DND-41 (cell line): ENCODE measurements at regions not wholly inside any gene's neighbourhood (a gene's known extent, or its start where the extent isn't known, plus 50 kb on each side); places are given as distances from the start of the nearest gene placed in this dataset.

Source experiments
- ATAC-seq: fragments of 200-7000 bp; cut with Tn5 transposase; 3 replicates; pipeline ENCODE4 v1.9.1; 2021; ENCODE audit warnings: low read depth; ENCODE audit not compliant: insufficient read depth
- DNase-seq: peaks from one replicate; pipeline ENCODE4 v3.0.0-alpha.2; 2020
- H2AFZ ChIP-seq: 2 replicates; pipeline ENCODE4 v1.6.0; 2012; ENCODE audit warnings: low read depth, low read length
- H3K27ac ChIP-seq: 2 replicates; pipeline ENCODE4 v1.5.1; 2012; ENCODE audit warnings: low read length, inconsistent platforms
- H3K27me3 ChIP-seq: fragments of 200-600 bp; sonication (generic); 2 replicates; pipeline ENCODE4 v1.6.0; 2012; ENCODE audit warnings: low read length, mild to moderate bottlenecking, inconsistent platforms; ENCODE audit not compliant: insufficient read depth, poor library complexity
- H3K36me3 ChIP-seq: 2 replicates; pipeline ENCODE4 v1.5.1; 2012; ENCODE audit warnings: low read length, inconsistent platforms; ENCODE audit not compliant: insufficient read depth
- H3K4me1 ChIP-seq: 2 replicates; pipeline ENCODE4 v1.5.1; 2012; ENCODE audit warnings: mild to moderate bottlenecking, low read length; ENCODE audit not compliant: insufficient read depth
- H3K4me2 ChIP-seq: 2 replicates; pipeline ENCODE4 v1.6.0; 2012; ENCODE audit warnings: mild to moderate bottlenecking, moderate library complexity, low read length, inconsistent platforms; ENCODE audit not compliant: insufficient read depth
- H3K4me3 ChIP-seq, 2 experiments: fragments of 200-600 bp in 1 of 2; shearing (Covaris generic) in 1 of 2; 2 replicates each; pipeline ENCODE4 v1.5.1; 2012 to 2016; ENCODE audit warnings: inconsistent platforms in 2 of 2, low read length in 2 of 2, mild to moderate bottlenecking in 2 of 2, low read depth in 1 of 2, moderate library complexity in 1 of 2
- H3K79me2 ChIP-seq: 2 replicates; pipeline ENCODE4 v1.6.0; 2012; ENCODE audit warnings: low read length, inconsistent platforms; ENCODE audit not compliant: insufficient read depth
- H3K9ac ChIP-seq: 2 replicates; pipeline ENCODE4 v1.6.0; 2012; ENCODE audit warnings: low read depth, mild to moderate bottlenecking, inconsistent platforms, low read length, moderate library complexity
- H3K9me3 ChIP-seq: 2 replicates; pipeline ENCODE4 v1.5.1; 2012; ENCODE audit warnings: low read length, moderate library complexity, mild to moderate bottlenecking, inconsistent platforms; ENCODE audit not compliant: insufficient read depth, severe bottlenecking
- H4K20me1 ChIP-seq: 2 replicates; pipeline ENCODE4 v1.6.0; 2012; ENCODE audit warnings: low read length; ENCODE audit not compliant: insufficient read depth
- CTCF ChIP-seq: IDR thresholded peaks from 2 replicates; pipeline ENCODE4 v1.5.1; 2012; ENCODE audit warnings: borderline replicate concordance, low read length, moderate library complexity, mild to moderate bottlenecking; ENCODE audit not compliant: poor library complexity, severe bottlenecking; ENCODE audit errors: extremely low read depth
- EZH2 ChIP-seq: IDR thresholded peaks from 3 replicates; pipeline ENCODE4 v1.6.1; 2012; ENCODE audit warnings: borderline replicate concordance, low read depth, mild to moderate bottlenecking, moderate library complexity, low read length, inconsistent platforms; ENCODE audit not compliant: severe bottlenecking

DNA sequence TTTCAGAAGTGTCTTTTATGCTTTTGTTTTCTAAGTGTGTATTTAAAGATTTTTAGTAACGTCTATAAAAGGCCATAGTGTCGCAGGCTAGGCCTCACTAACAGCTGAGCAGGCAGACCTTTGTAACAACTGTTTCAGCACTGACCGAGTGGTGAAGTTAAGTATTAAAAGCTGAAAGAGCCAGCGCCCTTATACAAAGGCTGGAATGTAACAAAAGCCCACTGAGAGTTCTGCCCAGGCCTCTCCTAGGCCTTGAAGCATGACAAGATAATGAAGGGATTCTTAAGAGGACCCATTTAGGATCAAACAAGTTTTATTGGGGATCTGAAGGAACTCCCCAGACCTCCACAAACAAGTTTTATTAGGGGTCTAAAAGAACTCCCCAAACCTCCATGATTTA lies 722.5 kb upstream of the PRKX start:
- ATAC-seq = no peak
- Histone ChIP-seq H3K79me2 (no peaks in the 10 kb centered on the region), H3K36me3 (no peaks in the 10 kb centered on the region), H3K9ac (no peak overlapping the region), H3K4me2 (no peak overlapping the region), H4K20me1 (no peaks in the 10 kb centered on the region), H3K4me3 (no peak overlapping the region), H3K4me1 (no peaks in the 10 kb centered on the region), H3K9me3 (no peaks in the 10 kb centered on the region), H3K27me3 (no peaks in the 10 kb centered on the region), H2AFZ (no peak overlapping the region), H3K27ac (no peak overlapping the region)
- TF ChIP-seq CTCF (no peak), EZH2 (no peak)
- no peak for DNase-seq

DNA sequence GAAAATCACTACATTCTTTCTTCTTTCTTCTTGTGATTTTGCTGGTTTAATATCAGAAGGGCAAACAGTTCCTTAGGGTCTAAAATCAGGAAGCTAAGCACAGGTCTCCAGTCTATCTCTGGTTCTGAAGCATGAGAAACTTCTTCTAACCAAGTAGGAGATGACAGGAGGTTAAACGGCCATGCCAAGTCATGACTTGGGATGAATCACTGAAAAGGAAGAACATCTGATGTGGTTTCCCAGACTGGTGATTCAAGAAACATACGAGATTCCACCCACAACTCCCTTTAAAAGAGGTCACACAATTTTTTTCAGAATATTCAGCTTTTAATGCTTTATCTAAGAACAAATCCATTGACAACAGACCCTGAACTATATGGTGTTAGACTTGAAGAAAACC lies 684.0 kb upstream of the PRKX start:
- no peaks in the 10 kb centered on the region for H3K27me3 ChIP-seq
- TF ChIP-seq CTCF = no peak
- no peak for TF ChIP-seq EZH2
- ATAC-seq (no peak), DNase-seq (no peak)
- H3K4me3 ChIP-seq = no peak overlapping the region
- no peak overlapping the region for H3K4me2 ChIP-seq
- H2AFZ ChIP-seq = no peak overlapping the region
- H4K20me1 ChIP-seq = no peaks in the 10 kb centered on the region
- H3K9me3 ChIP-seq = no peaks in the 10 kb centered on the region
- H3K36me3 ChIP-seq = no peaks in the 10 kb centered on the region
- H3K9ac ChIP-seq = no peak overlapping the region
- H3K4me1 ChIP-seq = no peaks in the 10 kb centered on the region
- no peaks in the 10 kb centered on the region for H3K79me2 ChIP-seq
- no peak overlapping the region for H3K27ac ChIP-seq

- H3K9ac ChIP-seq = no peak overlapping the region
- no peaks in the 10 kb centered on the region for H4K20me1 ChIP-seq
- H2AFZ ChIP-seq = no peak overlapping the region
- H3K4me2 ChIP-seq = no peak overlapping the region
- no peaks in the 10 kb centered on the region for H3K36me3 ChIP-seq
- no peak overlapping the region for H3K27ac ChIP-seq
- H3K9me3 ChIP-seq = no peaks in the 10 kb centered on the region
- no peak overlapping the region for H3K4me3 ChIP-seq
- H3K4me1 ChIP-seq = no peaks in the 10 kb centered on the region
- H3K27me3 ChIP-seq = no peaks in the 10 kb centered on the region
- no peaks in the 10 kb centered on the region for H3K79me2 ChIP-seq
- TF ChIP-seq CTCF (no peak), EZH2 (no peak)
- DNase-seq = no peak
- ATAC-seq = no peak
Observed at GRCh38 chrX:4382273-4382672, 668.8 kb upstream of the PRKX start.

- no peaks in the 10 kb centered on the region for H3K9me3 ChIP-seq
- H3K9ac ChIP-seq = no peak overlapping the region
- TF ChIP-seq EZH2 (no peak), CTCF (no peak)
- ATAC-seq (no peak), DNase-seq (no peak)
- H3K79me2 ChIP-seq = no peaks in the 10 kb centered on the region
- no peak overlapping the region for H3K27ac ChIP-seq
- no peaks in the 10 kb centered on the region for H3K27me3 ChIP-seq
- H3K4me3 ChIP-seq = no peak overlapping the region
- H3K4me1 ChIP-seq = no peaks in the 10 kb centered on the region
- H2AFZ ChIP-seq = no peak overlapping the region
- H3K36me3 ChIP-seq = no peaks in the 10 kb centered on the region
- H3K4me2 ChIP-seq = no peak overlapping the region
- no peaks in the 10 kb centered on the region for H4K20me1 ChIP-seq
Observed at GRCh38 chrX:4380710-4381109, 667.3 kb upstream of the PRKX start.
